ENCODE measurements at regions not wholly inside any gene's neighbourhood (a gene's known extent, or its start where the extent isn't known, plus 50 kb on each side); places are given as distances from the start of the nearest gene placed in this dataset.

DNA sequence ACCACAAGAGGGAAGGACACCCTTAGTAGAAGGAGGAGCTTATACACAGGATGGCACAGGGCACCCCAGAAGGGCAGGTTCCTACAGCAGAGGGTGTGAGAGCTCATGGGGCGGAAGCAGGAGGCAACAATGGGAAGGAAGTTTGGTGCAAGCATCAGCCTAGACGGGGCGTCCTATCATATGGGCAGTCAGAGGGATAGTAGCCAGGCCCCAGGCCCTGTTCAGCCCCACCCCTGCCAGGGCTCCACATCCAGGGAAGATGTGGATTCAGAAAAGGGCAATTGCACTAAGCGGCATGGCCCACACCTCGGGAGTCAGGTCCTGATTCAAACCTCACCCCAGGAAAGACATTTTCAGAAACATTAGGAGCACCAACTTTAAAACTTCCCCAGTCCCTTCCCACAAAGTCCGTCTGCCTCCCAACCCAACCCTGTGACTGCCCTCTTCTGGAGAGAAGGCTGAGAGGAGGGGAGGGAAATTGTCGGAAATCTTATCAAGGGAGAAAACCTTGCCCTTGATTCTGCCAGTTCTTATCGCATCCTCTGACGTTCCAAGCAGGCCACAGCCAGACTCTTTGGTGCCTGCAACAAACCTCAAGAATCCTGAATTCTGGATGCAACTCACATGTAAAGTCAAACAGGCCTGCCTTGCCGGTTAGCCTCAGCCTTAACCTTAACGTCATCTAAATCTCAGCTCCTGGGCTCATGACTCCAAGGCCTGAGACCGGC, 198.8 kb upstream of the CDH5 start:
- TF ChIP-seq, protein P1, sequence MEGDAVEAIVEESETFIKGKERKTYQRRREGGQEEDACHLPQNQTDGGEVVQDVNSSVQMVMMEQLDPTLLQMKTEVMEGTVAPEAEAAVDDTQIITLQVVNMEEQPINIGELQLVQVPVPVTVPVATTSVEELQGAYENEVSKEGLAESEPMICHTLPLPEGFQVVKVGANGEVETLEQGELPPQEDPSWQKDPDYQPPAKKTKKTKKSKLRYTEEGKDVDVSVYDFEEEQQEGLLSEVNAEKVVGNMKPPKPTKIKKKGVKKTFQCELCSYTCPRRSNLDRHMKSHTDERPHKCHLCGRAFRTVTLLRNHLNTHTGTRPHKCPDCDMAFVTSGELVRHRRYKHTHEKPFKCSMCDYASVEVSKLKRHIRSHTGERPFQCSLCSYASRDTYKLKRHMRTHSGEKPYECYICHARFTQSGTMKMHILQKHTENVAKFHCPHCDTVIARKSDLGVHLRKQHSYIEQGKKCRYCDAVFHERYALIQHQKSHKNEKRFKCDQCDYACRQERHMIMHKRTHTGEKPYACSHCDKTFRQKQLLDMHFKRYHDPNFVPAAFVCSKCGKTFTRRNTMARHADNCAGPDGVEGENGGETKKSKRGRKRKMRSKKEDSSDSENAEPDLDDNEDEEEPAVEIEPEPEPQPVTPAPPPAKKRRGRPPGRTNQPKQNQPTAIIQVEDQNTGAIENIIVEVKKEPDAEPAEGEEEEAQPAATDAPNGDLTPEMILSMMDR (IDR thresholded peaks at IDR 0.05; ENCODE audit: borderline replicate concordance, insufficient read depth, low read depth, low read length) = no peak

DNA sequence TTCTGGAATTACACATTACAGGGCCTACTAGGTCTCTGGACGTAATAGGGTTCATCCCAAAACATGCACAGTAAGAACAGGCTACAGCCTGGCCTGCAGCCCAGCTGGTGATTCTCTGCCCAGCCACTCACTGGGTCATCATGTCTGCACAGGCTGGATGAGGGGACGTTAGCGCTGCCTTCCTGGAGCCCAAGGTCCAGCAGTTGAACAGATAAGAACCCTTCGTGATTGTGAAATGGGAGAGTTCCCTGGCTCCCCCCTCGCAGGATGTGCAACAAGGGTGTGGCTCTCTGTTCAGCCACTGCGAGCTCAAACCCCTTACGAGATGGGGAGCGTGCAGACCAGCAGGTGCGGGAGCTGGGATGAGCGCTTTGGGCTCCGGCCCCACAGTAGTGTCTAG, 200.0 kb upstream of the CDH5 start:
- H3K4me3 ChIP-seq (ENCODE audit: low read depth, low read length) = no peak overlapping the region
- TF ChIP-seq, protein P1 (IDR thresholded peaks at IDR 0.05; ENCODE audit: borderline replicate concordance, insufficient read depth, low read depth, low read length) = no peak

More for the DNA sequence above, 198.8 kb upstream of the CDH5 start:
- H3K4me3 ChIP-seq (ENCODE audit: low read depth, low read length) = no peak overlapping the region

DNA sequence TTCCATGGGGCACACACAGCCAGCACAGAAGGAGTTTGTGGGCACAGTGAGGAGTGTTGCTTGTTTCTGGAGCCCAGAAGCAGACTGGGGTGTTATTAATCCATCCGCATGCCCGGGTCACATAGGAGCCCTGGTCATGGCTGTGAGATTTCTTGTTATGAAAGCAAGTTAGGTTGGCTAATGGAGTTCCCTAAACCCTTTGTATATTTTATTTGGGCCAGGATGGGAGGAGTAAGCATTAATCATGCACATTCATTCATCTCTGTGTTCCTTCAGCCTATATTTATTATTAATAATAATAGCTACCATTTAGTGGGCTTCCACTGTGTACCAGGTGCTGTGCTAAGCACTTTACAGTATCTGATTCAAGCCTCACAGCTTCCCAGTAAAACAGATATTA, 200.6 kb upstream of the CDH5 start:
- TF ChIP-seq, protein P1 (IDR thresholded peaks at IDR 0.05; ENCODE audit: borderline replicate concordance, insufficient read depth, low read depth, low read length) = no peak
- no peak overlapping the region for H3K4me3 ChIP-seq (ENCODE audit: low read depth, low read length)

DNA sequence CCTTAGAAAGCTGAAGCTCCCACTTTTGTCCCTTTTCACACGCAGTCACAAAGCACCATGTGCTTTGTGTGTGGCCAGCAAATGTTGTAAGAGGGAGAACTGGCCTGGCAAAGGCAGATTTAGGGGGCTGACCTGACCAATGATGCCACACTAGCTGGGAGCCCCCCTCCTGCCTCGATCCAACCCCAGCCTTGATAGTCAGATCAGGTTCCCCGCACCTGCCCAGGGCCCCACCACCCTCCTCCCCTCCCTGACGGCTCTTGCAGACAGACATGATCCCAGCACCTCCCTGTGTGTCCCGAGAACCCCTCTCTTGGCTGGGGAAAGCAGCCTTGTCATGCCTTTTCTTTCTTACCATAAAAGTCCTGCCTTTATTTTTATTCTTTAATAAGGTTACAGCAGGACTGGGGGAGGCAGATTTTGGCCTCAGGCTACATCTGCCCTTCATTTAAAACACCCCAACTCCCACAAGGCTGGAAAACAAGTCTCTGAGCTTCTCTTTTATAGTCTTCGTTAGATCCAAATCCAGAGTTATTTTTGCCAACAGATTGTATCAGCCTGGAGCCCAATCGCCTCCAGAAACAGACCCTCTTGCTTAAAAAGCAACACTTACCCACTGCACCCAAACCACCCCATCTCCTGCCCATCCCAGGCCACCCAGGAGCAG, 201.8 kb upstream of the CDH5 start:
- H3K4me3 ChIP-seq (ENCODE audit: low read depth, low read length) = no peak overlapping the region

DNA sequence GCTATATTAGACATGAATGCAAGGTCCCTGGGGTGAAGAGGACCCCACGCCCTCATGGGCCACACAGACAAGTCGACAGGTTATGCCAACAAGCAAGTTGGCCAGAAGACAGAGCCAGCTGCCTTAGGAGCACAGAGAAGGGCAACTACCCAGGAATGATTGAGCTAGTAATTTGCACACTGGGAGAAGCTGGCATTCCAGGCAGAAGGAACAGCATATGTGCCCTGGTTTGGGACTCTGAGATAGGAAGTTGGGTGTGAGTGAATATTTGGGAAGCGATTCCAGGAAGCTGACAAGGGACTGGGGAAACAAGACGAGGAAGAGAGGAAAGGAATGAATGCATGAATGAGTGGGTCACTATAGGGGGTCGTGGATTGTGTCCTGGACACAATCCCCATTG, 203.7 kb upstream of the CDH5 start:
- H3K4me3 ChIP-seq (ENCODE audit: low read depth, low read length) = no peak overlapping the region
- TF ChIP-seq, protein P1 (IDR thresholded peaks at IDR 0.05; ENCODE audit: borderline replicate concordance, insufficient read depth, low read depth, low read length) = no peak

More for the DNA sequence above, 201.8 kb upstream of the CDH5 start:
- TF ChIP-seq, protein P1 (IDR thresholded peaks at IDR 0.05; ENCODE audit: borderline replicate concordance, insufficient read depth, low read depth, low read length) = no peak

DNA sequence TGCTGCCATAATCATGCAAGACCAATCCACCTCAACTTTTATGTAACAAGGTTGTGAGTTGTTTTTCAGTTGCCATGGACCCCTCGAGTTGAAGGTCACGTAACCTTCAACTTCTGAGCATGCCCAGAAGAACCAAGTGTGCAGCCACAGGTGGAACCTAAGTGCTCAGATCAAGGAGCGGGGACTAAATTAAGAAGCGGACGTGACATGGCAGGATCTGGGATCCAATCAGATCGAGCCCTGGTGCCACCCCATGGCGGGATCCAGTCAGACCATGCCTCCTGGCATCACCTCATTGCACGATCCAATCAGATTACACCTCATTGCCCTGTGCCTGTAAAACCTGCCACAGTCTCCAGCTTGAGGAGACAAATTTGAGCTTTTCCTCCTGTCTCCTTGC, 204.5 kb upstream of the CDH5 start:
- TF ChIP-seq, protein P1 (IDR thresholded peaks at IDR 0.05; ENCODE audit: borderline replicate concordance, insufficient read depth, low read depth, low read length) = no peak
- no peak overlapping the region for H3K4me3 ChIP-seq (ENCODE audit: low read depth, low read length)

DNA sequence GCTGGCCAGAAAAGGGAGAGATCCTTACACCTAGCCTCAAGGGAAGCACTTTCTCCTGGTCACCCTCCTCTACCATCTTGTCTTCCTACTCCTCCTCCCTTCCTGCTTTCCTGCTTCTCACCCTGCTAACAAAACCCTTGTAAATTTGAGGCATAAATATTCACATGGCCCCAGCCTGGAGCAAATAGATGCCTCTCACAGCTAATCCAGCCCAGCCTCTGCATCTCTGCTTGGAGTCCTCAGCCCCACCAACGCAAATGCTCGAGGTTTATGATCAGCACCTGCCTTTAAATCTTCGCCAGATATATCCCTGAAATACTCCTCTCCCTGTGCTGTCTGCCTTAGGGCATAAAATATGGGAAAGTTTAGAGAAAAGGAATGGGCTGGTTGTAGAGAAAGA, 205.2 kb upstream of the CDH5 start:
- H3K4me3 ChIP-seq (ENCODE audit: low read depth, low read length) = no peak overlapping the region
- TF ChIP-seq, protein P1 (IDR thresholded peaks at IDR 0.05; ENCODE audit: borderline replicate concordance, insufficient read depth, low read depth, low read length) = no peak

Measured in GM12875 (cell line).